SK-MEL-5 (cell line): ENCODE measurements at regions not wholly inside any gene's neighbourhood (a gene's known extent, or its start where the extent isn't known, plus 50 kb on each side); places are given as distances from the start of the nearest gene placed in this dataset.
"Not testable (repeated sequence)": the region's sequence is repeated elsewhere in the genome, so short reads cannot be mapped to it uniquely, and the experiment has no call there.

Experiments used
- DNase-seq: peaks from one replicate; pipeline ENCODE4 v3.0.0-alpha.2; 2016; ENCODE audit warnings: low read depth, low spot score
- in situ Hi-C: cut with HindIII; loops from 2 replicates; pipeline ENCODE4 v1.10.0; 2016; ENCODE audit warnings: low sequenced_read_pairs, high pct_unique_total_duplicates, low pct_unique_long_range_greater_than_20kb

- DNase-seq: no peak
- in situ Hi-C loops: no loop called here
Observed at GRCh38 chr2:71922499-71923142, 225.0 kb downstream of the CYP26B1 start.

DNA sequence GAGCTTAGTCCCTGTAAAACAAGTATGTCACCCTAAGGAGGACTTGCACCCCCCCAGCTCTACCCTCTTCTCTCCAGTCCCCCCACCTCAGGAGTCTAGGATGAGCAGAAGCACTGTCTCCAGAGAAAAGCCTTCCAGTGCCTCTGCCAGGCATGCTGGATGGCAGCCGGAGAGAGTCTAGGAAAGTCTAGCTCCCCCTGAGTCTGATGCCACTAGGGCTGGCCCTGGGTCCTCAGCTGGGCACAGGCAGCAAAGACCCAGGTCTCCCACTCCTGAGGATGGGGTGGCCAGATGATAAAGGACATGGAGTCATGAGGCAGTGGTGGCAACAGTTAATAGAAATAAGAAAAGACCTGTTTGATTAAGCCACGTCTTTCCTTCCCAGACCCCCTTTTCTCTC, 225.6 kb downstream of the CYP26B1 start:
- in situ Hi-C loops: no loop called here
- DNase-seq: no peak

- DNase-seq, in situ Hi-C loops: not testable (repeated sequence)
Observed at GRCh38 chr2:71920819-71921218, 226.8 kb downstream of the CYP26B1 start.

DNA sequence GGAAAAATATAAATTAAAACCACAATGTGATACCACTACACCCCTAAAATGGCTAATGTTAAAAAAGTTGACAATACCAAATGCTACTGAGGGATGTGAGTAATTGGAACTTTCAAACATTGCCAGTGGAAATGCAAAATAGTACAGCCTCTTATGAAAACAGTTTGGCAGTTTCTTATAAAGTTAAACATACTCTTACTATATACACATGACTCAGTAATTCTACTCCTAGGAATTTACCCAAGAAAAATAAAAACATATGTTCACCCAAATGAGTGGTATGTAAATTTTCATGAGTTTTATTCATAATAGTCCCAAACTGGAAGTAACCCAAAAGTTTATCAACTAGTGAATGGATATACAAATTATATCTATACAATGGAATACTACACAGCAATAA, 228.0 kb downstream of the CYP26B1 start:
- DNase-seq: no peak
- in situ Hi-C loops: no loop called here

DNA sequence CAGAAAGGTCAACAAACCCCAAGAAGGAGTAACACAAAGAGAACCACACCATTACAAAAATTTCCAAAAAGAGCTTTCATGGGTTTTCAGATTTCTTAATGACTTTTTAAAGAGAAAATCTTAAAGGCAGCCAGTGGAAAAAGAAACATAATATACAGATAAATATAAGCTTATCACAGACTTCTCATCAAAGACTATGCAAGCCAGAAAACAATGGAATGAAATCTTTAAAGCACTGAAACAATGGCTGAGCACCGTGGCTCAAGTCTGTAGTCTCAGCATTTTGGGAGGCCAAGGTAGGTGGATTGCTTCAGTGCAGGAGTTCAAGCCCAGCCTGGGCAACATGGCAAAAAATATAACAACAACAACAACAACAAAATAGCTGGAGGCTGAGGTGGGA, 237.4 kb downstream of the CYP26B1 start:
- DNase-seq: no peak
- in situ Hi-C loops: no loop called here

DNA sequence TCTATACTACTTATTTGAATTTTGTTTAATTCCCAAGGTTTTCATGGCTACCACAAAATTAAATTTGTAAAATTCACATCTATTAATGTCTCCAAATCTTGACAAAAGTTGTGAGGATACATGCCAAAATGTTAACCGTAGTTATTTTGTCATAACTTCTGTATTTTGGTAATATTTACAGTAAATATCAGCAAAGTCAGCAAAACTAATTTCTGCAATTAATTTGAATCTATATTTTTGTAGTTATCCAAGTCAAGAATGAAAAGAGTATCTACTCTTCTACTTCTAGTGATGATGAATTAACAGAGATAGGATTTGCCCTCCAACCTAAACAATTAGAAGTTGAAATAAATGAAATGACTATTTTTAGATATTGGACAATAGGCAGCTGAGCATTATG, 238.9 kb downstream of the CYP26B1 start:
- in situ Hi-C loops: no loop called here
- DNase-seq: no peak

DNA sequence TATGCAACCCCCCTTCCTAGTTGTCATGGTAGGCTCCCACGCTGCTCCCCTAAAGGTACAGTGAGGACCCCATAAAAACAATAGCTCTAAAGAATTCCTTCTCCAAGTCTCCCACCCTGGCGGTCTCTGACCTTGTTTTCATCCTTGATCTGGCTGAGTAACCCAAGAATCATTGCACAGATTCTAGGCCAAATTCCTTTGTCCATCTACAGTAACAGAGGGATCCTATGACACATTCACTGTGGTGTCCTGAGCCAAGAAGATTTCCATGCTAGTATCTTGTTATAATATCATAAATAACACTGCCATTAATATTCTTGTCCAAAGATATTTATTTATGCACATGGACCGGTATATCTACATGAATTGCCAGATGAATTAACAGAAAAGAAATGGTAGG, 240.2 kb downstream of the CYP26B1 start:
- no peak for DNase-seq
- in situ Hi-C loops: no loop called here

DNA sequence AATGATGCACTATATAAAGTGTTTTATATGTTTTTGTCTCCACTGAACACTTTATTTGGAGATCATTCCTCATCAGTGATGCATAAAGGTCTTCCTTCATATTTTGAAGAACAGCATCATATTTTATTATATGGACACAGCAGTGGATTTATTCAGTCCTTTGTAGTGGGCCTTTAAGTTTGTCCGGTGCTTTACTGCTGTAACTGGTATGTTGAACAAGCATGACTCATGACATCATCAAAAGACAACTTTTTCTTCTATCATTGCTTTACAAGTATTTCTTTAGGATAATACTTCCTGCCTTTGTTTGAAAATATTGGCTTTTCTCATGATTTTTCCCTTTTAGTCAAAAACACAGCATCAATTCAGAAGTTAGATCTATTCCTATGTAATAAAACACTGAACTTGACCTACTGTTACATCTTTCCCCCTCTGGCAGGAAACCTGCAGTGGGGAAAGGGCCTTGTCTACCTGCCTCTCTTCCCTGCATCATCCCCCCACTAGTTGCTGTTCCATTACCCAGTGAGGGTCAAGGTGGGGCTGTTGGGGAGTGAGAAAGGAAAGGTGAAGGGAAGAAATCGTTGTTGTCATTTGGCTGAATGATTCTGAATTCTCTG, 241.2 kb downstream of the CYP26B1 start:
- in situ Hi-C loops: no loop called here
- no peak for DNase-seq

DNA sequence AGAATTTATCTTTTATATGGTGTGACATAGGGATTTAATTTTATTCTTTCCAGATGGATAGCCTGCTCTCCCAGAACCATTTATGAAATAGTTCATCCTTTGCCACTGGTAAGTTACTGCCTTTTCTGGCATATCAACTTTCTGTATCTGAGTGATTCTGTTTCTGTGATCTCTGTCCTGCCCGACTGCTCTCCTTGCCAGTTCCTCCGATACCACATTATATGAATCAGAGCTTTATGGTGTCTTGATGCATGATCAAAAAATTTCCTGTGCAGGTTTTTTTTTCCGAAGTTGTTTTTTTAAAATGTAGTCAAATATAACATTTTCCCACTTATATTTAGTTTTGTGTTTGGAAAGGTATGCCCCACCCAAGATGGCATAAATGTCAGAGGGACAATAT, 242.5 kb downstream of the CYP26B1 start:
- in situ Hi-C loops: no loop called here
- DNase-seq: no peak

DNA sequence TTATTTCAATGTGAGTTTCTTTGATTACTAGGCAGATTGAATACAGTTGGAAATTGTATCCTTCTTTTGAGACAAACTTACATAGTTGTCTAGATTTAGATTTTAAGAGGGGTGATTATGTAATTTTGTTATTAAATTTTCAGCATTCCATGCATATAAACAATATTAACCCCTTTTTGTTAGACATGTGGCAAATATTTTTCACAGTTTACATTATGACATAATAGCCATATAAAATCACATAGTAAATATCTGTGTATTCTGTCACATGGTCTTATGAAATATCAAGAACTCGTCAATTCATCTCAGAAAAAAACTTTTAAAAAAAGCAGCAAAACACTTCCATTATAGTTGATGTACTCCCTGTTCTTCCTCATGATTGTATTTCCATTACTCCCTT, 243.8 kb downstream of the CYP26B1 start:
- in situ Hi-C loops: no loop called here
- no peak for DNase-seq

GRCh38 chr2:71901466-71901865, 246.2 kb downstream of the CYP26B1 start:
- in situ Hi-C loops: no loop called here
- no peak for DNase-seq

DNA sequence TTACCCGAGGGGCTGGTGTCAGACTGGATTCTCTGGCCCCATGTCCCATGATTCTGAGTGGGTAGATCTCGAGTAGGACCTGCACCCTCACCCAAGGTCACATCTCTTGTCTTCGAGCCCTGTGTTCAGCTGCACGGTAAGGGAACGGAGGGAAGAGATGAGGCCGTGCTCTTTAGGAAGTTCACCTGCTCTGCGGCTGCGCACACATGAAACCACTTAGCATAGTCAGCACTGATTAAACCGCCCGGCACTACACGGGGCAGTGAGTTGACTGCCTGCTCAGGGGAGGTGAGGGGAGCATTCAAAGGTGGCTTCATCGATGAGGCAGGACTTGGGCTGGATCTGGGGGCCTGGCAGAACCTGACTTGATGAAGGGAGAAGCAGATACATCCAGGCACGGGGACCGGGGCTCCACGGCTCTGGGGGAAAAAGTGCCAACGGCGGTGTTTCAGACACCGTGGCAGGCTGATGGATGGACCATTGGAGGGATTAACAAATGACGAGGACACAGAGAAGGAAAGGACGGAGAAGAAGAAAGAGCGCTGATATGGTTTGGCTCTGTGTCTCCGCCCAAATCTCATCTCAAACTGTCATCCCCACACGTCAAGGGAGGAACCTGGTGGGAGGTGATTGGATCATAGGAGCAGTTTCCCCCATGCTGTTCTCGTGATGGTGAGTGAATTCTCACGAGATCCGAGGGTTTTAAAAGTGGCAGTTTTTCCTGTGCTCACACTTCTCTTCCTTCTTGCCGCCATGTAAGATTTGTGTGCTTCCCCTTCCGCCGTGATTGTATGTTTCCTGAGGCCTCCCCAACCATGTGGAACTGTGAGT, 248.6 kb downstream of the CYP26B1 start:
- in situ Hi-C loops: no loop called here
- no peak for DNase-seq

- in situ Hi-C loops: no loop called here
- DNase-seq: no peak
Observed at GRCh38 chr2:71898375-71898774, 249.3 kb downstream of the CYP26B1 start.

DNA sequence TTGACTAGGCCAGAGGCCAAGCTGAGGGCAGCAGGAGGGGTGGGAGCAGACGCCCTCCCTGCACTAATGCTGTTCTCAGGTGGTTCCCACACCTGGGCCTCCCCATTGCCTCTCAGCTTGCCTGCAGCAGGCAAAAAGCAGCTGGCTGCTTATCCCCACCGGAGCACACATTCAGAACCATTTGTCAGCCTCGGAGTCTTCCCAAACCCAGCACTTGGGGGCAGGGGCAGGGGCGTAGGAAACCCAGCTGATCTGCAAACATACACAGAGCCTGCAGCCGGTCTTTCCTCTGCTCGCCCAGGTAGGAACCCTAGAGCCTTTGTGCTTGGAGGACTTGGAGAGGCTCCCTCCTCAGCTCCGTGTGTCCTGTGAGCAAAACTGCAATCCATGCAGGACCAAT, 249.8 kb downstream of the CYP26B1 start:
- DNase-seq: no peak
- in situ Hi-C loops: no loop called here

DNA sequence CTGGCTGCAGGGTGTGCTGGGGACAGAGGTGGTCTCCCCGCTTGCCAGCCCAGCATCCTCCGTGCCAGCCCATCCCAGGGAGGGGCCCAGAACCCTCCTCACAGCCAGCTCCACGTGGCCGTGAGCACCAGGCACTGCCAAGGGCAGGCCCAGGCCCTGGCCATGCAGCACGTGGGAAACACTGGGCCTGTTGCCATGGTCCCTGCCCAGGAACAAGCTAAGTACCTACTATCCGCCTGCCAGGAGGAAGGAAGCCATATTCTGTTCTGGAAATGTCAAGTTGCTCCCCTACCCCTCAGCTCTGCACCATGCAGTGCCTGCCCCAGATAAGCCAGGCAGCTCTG, 250.6 kb downstream of the CYP26B1 start:
- no peak for DNase-seq
- in situ Hi-C loops: no loop called here

- no peak for DNase-seq
- in situ Hi-C loops: no loop called here
Observed at GRCh38 chr2:71896385-71897136, 251.1 kb downstream of the CYP26B1 start.

DNA sequence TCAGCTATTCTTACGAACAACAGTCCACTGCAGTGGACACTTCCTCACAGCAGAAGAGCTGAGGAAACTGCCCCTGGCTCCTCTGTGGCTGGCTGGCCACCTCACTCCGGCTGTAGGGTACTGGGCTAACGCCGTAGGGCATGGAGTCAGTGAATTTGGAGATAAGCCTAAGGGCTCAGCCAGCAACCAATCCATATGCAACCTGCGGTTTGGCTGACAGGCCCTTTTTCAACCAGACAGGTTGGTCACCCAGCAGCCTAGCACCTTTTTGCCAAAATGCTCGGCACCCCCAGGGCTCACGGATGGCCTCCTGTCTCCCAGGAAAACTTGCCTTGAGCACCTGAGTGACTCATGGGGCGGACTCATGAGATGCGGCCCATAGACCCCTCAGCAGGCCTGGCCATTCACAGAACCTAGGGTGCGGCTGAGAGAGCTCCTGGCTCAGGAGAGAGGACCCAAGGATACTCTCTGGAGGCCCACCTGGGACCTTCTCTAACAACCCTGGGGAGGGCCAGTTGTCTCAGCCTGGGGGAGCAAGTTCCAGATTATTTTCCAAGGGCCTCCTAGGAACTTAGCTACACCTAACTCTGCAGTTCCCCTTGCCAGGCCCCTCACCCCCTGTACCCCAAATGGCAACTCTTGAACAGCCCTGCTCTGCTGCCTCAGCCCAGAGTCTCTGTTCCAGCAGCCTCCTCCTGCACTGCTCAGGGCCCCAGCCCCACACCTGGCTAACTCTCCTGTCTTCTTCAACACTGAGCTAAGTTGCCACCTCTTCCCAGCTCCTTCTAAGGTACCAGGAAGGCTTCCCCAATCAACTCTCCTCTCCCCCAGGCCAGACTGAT, 252.1 kb downstream of the CYP26B1 start:
- in situ Hi-C loops: no loop called here
- no peak for DNase-seq

DNA sequence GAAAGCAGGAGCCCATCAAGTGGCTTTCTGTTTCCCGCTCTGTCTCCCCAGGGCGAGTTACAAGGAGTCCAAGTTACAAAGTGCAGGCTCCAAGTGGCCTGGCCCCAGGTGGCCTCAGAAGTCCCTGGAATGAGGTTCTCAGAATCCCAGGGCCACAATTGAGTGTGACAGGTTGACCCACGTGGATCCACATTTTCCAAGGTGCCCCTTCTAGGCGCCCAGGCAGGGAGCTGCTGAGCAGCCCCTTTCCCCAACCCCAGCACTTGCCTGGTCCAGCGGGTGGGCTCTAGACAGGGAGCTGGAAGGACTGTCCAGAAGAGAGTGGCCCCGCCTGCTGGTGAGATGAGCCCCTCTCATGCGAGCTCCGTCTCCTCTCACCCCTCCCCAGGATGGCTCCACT, 253.4 kb downstream of the CYP26B1 start:
- in situ Hi-C loops: no loop called here

More for the DNA sequence above, 253.4 kb downstream of the CYP26B1 start:
- DNase-seq: no peak
